GM18861 (cell line): ENCODE measurements at regions not wholly inside any gene's neighbourhood (a gene's known extent, or its start where the extent isn't known, plus 50 kb on each side); places are given as distances from the start of the nearest gene placed in this dataset.

Experiments used
- ATAC-seq: cut with Tn5 transposase; IDR thresholded peaks from one replicate; pipeline ENCODE4 v1.9.1; 2021; ENCODE audit not compliant: unreplicated experiment

GRCh38 chr18:40707797-40708196 lies 1247.2 kb upstream of the PIK3C3 start:
- no peak for ATAC-seq

DNA sequence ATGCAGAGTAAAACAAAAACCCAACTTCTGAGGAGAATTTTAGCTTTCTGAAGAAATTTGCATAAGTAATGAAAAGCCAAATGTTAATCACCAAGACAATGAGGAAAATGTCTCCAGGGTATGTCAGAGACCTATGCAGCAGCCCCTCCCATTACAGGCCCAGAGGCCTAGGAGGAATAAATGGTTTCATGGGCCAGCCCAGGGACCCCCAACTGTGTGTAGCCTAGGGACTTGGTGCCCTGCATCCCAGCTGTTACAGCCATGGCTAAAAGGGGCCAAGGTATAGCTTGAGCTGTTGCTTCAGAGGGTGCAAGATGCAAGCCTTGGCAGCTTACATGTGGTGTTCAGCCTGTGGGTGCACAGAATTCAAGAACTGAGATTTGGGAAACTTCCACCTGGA lies 1256.9 kb upstream of the PIK3C3 start:
- ATAC-seq: no peak

DNA sequence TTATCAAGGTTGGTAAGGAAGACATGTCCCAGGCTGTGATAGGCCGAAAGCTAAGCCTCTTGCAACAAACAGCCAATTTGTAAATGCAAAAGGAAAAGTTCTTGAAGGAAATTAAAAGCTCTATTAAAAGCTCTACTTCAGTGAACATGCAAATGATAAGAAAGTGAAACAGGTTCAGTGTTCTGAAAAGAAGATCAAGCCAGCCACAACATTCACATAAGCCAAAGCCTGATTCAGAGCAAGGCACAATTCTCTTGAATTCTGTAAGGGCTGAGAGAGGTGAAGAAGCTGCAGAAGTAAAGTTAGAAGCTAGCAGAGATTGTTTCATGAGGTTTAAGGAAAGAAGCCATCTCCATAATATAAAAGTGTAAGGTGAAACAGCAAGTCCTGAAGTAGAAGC lies 1259.5 kb upstream of the PIK3C3 start:
- ATAC-seq: no peak

GRCh38 chr18:40692871-40693270 lies 1262.2 kb upstream of the PIK3C3 start:
- no peak for ATAC-seq

GRCh38 chr18:40690062-40690461 lies 1265.0 kb upstream of the PIK3C3 start:
- ATAC-seq: no peak

DNA sequence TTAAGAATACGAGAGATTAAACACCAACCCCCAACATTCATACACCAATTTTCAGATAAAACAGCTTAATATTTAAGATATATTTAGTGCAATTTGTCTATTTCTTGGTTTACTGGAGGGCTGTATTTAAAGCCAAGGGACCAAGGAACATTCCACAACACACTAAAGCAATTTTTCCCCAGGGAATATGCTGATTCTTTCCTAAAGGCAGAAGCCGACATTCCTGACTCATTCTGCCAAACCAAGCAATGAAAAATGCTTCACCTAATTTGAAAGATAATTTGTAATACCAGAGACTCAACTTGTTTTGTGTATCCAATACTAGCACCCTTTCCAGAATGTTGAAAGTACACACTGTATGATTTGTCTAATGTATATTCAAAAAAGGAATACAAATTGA lies 1267.6 kb upstream of the PIK3C3 start:
- no peak for ATAC-seq

DNA sequence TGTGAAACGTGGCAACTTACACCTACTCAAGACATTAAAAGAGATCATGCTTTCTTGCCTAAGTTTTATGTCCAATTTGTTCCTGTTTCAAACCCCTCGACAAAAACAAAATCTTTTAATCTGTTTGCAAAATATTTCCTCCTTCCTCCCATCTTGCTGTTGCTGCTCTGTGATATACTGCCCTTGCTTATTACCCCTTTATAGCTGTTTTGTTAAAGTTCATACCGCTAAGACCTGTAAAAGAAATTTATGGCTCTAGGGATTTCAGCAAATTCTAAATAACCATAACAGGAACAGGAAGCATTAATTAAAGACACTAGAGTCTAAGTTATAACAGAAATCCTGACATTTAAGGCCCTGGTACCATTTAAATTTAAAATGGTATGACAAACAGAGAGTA lies 1268.2 kb upstream of the PIK3C3 start:
- ATAC-seq: no peak

DNA sequence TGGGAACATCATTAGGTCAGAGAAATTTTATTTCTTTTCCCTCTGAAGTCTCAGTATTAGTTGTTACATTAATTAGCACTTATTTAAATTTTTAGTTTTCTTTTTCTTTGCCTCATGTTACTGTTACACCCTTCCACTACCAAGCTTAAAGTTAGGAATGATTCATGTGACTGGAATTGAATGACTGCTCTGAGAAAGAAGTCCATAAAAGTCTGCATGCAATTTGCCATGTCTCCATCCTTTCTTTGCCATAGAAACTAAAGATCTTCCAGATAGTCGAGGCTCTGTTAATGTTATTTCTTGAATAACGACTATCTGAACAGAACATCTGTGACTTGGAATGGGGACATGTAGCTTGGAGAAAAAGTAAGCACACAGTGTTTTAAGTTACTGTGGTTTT lies 1269.8 kb upstream of the PIK3C3 start:
- ATAC-seq: no peak

GRCh38 chr18:40678318-40678717 lies 1276.7 kb upstream of the PIK3C3 start:
- no peak for ATAC-seq

- ATAC-seq: no peak
These were observed 1278.4 kb upstream of the PIK3C3 start for GRCh38 chr18:40676668-40677067.

- ATAC-seq: no peak
These were observed 1281.9 kb upstream of the PIK3C3 start for GRCh38 chr18:40673150-40673549.

GRCh38 chr18:40672590-40672989 lies 1282.4 kb upstream of the PIK3C3 start:
- ATAC-seq: no peak

DNA sequence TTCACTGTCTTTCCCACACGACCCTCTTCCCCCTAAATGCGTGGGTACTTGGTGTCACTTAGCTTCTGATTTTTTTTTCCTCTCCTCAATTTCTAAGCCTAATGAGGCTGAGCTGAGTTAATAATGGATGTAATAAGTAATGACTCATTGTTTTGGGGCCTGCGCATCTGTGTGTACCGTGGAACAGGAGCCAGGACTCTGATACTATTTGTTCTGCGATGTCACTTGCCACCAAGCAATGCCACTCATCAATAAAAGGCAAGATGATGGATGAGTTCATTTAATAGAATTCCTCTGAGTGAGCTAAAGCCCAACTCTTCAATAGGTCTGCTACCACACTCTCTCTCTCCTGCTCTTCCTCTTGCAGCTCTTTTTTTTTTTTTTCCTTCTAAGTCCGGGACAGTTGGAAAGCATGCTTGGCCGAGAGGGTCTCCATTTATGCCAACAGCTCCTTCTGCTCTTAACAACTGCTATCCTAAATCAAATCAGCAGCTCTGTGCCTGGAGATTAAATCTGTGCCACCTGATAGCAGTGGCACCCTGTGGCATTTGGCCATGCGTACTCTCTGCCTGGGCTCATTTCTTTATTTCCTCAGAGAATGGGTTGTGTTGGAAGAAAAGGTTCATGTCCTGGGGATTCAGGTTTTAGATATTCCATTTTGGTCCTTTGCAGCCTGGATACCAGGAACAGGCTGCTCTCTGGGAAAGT lies 1284.2 kb upstream of the PIK3C3 start:
- ATAC-seq: no peak

DNA sequence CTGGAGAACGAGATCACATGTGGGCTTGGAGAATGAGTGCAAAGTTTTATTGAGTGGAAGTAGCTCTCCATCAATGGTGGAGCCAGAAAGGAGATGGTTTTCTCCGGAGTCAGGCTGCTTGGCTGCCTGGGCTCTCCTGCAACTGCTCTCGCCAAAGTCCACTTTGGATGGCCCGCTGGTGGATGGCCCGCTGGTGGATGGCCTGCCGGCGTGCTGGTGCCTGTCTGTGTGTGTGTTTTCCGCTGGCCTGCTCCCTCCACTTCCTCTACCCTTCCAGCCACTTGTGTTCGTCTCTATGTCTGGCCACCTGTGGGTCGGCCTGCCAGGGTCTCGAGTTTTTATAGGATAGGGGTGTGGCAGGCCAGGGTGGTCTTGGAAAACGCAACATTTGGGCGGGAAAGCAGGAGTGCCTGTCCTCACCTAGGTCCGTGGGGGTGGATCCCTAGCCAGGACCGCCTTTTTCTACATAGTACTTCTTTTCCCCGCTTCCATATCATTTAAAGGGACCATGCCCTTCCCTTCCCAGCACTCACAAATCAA lies 1292.1 kb upstream of the PIK3C3 start:
- no peak for ATAC-seq

- no peak for ATAC-seq
These were observed 1301.4 kb upstream of the PIK3C3 start for GRCh38 chr18:40653682-40654081.

GRCh38 chr18:40652321-40652720 lies 1302.7 kb upstream of the PIK3C3 start:
- ATAC-seq: no peak

- ATAC-seq: no peak
These were observed 1303.9 kb upstream of the PIK3C3 start for GRCh38 chr18:40651163-40651562.

DNA sequence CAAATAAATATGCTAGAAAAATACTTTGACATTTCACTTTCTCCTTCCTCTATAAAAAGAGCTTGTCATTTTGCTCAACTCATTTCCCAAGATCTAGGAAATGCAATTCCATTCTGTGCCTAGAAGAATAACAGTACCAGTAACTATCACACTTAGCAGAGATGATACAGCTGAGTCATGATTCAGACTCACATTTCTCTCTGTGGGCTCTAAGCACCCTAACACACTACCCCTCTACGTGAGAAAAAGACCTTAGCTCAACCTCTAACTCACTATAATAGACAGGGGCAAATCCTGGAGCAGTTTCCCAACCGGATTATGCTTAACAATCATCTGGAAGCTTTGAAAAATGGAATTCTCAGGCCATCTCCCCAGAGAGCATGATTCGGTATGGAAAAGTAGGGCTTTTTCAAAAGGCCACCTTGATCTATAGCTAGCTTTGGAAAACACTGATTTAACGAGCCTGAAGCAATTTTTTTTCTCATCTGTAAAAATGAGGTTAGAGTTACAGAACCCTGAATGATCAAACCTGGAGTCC lies 1312.3 kb upstream of the PIK3C3 start:
- no peak for ATAC-seq

DNA sequence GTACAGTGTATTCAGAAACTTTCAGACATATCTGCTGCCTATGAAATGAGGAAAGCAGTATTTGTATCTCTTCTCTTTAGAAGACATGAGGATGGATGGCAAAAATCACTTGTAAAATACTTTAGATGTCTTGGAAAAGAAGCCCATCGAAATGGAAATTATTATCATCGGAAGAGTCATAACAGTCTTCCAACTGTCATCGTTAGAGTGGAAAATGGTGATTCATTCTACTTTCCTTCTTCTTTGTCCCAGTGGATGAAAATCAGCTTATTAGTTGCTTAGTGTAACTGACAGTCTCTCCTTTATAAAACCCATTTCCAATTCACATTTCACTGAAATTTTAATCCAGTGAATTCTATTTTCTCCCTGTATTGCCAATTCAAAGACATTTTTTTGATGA lies 1323.7 kb upstream of the PIK3C3 start:
- no peak for ATAC-seq

GRCh38 chr18:40630496-40630895 lies 1324.5 kb upstream of the PIK3C3 start:
- ATAC-seq: no peak

GRCh38 chr18:40624959-40625358 lies 1330.1 kb upstream of the PIK3C3 start:
- ATAC-seq: no peak

DNA sequence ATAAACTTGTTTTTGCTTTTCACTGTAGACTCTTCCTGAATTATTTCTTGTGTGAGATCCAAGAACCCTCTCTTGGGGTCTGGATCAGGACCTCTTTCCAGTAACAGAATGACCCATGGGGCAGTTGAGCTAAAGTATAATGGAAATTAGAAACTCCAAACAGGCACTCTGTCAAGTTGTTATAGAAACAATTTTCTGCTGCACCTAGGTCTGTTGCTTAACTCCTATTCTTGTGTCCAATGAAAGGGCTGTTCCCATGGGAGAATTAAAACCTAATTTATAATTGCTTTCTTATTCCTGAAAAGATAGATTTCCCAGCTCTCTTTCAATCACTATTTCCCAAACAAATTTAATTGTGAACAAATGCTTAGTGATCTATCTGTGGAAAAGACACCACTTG lies 1341.3 kb upstream of the PIK3C3 start:
- ATAC-seq: no peak

DNA sequence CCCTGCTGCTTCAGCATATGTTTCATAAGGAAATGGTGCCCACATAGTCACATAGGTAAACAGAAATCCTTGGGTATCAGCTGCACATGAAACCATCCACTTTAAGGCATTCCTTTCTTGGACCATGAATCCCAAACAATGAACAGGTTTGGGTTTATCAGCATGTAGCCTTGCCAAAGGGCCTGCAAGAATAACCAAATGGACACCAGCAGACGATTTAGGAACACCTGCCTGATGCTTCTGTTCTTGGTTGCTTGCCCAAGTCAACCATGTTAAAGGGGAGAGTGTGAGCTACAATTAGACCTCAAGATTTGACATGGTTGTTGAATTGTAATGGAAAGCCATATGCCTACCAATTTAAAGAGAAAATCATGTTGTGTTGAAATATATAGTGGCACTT lies 1342.7 kb upstream of the PIK3C3 start:
- no peak for ATAC-seq
